GM18861 (cell line): ENCODE measurements at regions not wholly inside any gene's neighbourhood (a gene's known extent, or its start where the extent isn't known, plus 50 kb on each side); places are given as distances from the start of the nearest gene placed in this dataset.

Experiments
- ATAC-seq: cut with Tn5 transposase; IDR thresholded peaks from one replicate; pipeline ENCODE4 v1.9.1; 2021; ENCODE audit not compliant: unreplicated experiment

GRCh38 chr5:96584712-96585111 lies 77.5 kb upstream of the CAST start:
- ATAC-seq, result no peak

GRCh38 chr5:96588539-96588938 lies 73.6 kb upstream of the CAST start:
- no peak for ATAC-seq

GRCh38 chr5:96590796-96591195 lies 71.4 kb upstream of the CAST start:
- ATAC-seq, result no peak

- ATAC-seq, result no peak
Measured at GRCh38 chr5:96595300-96596090, 66.7 kb upstream of the CAST start.

- ATAC-seq, result no peak
Measured at GRCh38 chr5:96597438-96598020, 64.6 kb upstream of the CAST start.

- ATAC-seq, result no peak
Measured at GRCh38 chr5:96601200-96601599, 61.0 kb upstream of the CAST start.

GRCh38 chr5:96601715-96602244 lies 60.4 kb upstream of the CAST start:
- peak; percentile 72 for ATAC-seq

GRCh38 chr5:96602776-96603175 lies 59.4 kb upstream of the CAST start:
- ATAC-seq, result no peak

- no peak for ATAC-seq
Measured at GRCh38 chr5:96605144-96605837, 56.9 kb upstream of the CAST start.

GRCh38 chr5:96609369-96609768 lies 52.8 kb upstream of the CAST start:
- no peak for ATAC-seq

- no peak for ATAC-seq
Measured at GRCh38 chr5:96610747-96611146, 51.4 kb upstream of the CAST start.

- no peak for ATAC-seq
Measured at GRCh38 chr5:96611946-96612345, 50.2 kb upstream of the CAST start.
